ENCODE measurements at regions not wholly inside any gene's neighbourhood (a gene's known extent, or its start where the extent isn't known, plus 50 kb on each side); places are given as distances from the start of the nearest gene placed in this dataset.
"Not testable (repeated sequence)": the region's sequence is repeated elsewhere in the genome, so short reads cannot be mapped to it uniquely, and the experiment has no call there.

- TF ChIP-seq GATA1 (IDR thresholded peaks at IDR 0.05; ENCODE audit: low read depth, low read length): no peak
- TF ChIP-seq POLR2A (IDR thresholded peaks at IDR 0.05; ENCODE audit: low read length): no peak
- no peak for DNase-seq
Measured at GRCh38 chr7:84712374-84713121, 474.3 kb downstream of the SEMA3D start.

- DNase-seq: not testable (repeated sequence)
Measured at GRCh38 chr7:84710538-84710937, 476.3 kb downstream of the SEMA3D start.

DNA sequence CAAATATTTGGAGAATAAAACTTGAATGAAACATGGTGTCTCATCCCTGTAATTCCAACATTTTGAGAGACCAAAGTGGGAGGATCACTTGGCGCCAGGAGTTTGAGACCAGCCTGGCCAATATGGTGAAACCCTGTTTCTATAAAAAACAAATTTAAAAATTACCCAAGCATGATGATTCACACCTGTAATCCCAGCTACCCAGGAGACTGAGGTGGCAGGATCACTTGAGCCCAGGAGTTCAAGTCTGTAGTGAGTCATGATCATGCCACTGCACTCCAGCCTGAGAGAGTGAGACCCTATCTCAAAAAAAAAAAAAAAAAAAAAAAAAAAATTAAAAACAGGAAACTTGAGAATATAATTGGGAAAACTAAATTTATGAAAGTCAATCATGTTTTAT lies 481.1 kb downstream of the SEMA3D start:
- no peak for TF ChIP-seq GATA1 (IDR thresholded peaks at IDR 0.05; ENCODE audit: low read depth, low read length)
- no peak for TF ChIP-seq POLR2A (IDR thresholded peaks at IDR 0.05; ENCODE audit: low read length)
- no peak for DNase-seq

DNA sequence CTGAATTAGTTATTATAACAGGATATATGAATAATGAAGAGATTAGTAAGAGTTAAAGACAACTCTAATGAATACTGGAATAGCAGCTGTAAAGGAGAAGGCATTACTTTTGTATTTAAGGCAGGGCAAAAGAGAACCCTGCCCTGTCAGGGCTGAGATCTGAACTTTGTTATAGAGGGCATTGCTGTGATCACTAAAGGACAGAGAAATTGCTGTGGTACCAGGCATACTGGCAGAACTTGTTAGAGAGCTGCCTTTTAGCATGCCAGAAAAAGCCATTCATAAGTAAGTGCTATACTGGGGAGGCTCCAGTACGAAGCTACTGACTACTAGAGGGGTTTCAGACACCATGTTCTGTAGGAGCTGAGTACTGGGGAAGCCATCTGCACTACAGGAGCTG lies 481.8 kb downstream of the SEMA3D start:
- no peak for TF ChIP-seq GATA1 (IDR thresholded peaks at IDR 0.05; ENCODE audit: low read depth, low read length)
- TF ChIP-seq POLR2A (IDR thresholded peaks at IDR 0.05; ENCODE audit: low read length): no peak
- DNase-seq: no peak

DNA sequence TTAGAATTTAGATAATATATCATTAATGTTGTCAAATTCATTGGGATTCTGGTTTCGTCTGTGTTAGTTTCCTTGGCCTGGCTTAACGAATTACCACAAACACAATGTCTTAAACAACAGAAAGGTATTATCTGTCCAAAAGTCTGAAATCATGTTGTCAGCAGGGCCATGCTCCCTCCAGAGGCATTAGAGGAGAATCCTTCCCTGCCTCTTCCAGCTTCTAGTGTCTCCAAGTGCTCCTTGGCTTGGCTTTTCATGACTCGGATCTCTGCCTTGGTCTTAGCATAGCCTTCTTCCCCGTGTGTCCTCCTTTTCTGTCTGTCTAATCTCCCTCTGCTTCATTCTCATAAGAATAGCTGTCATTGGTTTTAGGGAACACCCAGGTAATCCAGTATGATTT lies 482.5 kb downstream of the SEMA3D start:
- DNase-seq: no peak
- no peak for TF ChIP-seq POLR2A (IDR thresholded peaks at IDR 0.05; ENCODE audit: low read length)
- TF ChIP-seq GATA1 (IDR thresholded peaks at IDR 0.05; ENCODE audit: low read depth, low read length): no peak

- no peak for DNase-seq
- TF ChIP-seq GATA1 (IDR thresholded peaks at IDR 0.05; ENCODE audit: low read depth, low read length) (no peak), POLR2A (IDR thresholded peaks at IDR 0.05; ENCODE audit: low read length) (no peak)
Measured at GRCh38 chr7:84701524-84702306, 485.1 kb downstream of the SEMA3D start.

DNA sequence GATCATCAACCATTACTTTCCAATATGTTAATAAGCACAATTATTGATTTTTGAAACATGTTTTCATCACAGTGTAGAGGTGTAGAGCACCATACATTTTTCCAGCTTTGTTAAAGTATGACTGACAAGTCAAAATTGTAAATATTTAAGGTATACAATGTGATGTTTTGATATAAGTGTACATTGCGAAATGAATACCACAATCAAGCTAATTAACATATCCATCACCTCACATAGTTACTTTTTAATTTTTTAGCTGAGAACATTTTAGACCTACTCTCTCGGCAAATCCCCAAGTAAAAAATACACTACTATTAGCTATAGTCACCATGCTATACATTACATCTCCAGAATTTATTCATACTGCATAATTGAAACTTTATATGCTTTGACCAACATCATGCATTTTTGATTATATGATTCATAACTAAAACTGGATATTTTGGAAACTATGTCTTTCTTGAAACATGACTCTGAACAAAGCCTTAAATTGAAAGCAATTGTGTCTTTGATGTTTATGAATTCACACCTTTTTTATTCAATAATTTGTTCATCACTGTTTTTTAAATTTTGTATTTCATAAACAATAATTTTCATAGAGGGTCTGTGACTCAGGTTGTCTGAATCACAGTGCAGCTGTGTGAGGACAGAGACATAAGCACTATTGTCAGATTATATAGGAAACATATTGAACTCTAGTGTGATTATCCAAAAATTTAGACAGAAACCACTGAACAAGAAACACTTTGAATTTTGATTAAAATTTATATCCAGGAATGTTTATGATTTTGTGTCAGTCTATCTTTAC lies 486.1 kb downstream of the SEMA3D start:
- no peak for DNase-seq
- TF ChIP-seq POLR2A (IDR thresholded peaks at IDR 0.05; ENCODE audit: low read length) (no peak), GATA1 (IDR thresholded peaks at IDR 0.05; ENCODE audit: low read depth, low read length) (no peak)

- DNase-seq: no peak
- no peak for TF ChIP-seq POLR2A (IDR thresholded peaks at IDR 0.05; ENCODE audit: low read length)
- TF ChIP-seq GATA1 (IDR thresholded peaks at IDR 0.05; ENCODE audit: low read depth, low read length): no peak
Measured at GRCh38 chr7:84697506-84697905, 489.4 kb downstream of the SEMA3D start.

DNA sequence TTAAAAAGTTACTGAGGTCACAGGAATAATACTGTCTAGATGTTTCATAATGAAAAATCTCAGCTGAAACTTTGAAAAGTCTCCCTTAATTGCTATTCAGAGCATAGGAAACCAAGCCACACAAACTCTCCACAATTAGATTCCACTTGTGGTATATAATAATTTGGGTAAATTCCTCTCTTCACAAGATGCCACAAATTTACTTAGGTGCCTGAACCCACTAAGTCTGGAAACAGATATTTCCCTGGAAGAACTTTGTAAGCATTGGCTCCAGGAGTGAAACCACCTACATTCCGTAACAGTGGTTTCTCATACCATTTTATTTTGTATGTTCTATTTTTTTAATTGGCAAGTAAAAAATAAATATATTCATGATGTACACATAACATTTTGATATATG lies 493.4 kb downstream of the SEMA3D start:
- TF ChIP-seq GATA1 (IDR thresholded peaks at IDR 0.05; ENCODE audit: low read depth, low read length) (no peak), POLR2A (IDR thresholded peaks at IDR 0.05; ENCODE audit: low read length) (no peak)
- DNase-seq: no peak

DNA sequence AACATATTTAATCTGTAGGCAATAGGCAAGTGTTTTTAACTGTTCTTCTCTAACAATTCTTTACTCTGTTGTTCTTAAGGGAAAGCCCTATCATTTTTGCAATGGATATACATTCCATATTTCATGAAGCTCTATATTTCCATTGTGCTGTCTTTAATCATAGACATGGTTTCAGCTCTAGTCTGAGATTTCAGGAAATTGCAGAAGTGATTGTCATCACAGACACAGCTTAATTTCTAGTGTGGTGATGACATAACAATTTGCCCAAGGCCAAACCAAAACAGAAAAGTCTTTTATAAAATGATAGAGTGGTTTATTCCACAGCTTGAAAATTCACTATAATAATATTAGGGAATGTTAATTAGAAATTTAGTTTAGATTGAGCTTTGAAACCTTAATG lies 494.1 kb upstream of the SEMA3A start:
- no peak for DNase-seq

DNA sequence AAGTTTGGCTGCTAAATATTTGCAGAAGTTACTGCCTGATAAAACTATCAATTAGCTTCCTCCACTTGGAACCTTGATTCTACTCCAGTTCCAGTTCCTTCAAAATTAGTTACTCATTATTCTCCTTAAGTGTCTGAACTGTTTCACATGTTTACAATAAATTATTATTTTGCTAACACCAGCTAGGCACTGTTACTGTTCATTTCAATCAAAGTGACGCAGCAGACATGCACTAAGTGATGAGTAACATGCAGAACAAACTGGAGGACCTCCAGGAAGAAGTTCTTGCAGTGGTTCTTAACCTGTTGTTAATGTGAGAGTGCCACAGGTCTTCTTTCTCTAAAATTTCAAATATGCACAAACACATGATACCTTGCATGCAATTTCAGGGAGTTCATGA lies 491.8 kb upstream of the SEMA3A start:
- DNase-seq: no peak
- TF ChIP-seq GATA1 (IDR thresholded peaks at IDR 0.05; ENCODE audit: low read depth, low read length) (no peak), POLR2A (IDR thresholded peaks at IDR 0.05; ENCODE audit: low read length) (no peak)

More for the DNA sequence above, 494.1 kb upstream of the SEMA3A start:
- TF ChIP-seq GATA1 (IDR thresholded peaks at IDR 0.05; ENCODE audit: low read depth, low read length) (no peak), POLR2A (IDR thresholded peaks at IDR 0.05; ENCODE audit: low read length) (no peak)

DNA sequence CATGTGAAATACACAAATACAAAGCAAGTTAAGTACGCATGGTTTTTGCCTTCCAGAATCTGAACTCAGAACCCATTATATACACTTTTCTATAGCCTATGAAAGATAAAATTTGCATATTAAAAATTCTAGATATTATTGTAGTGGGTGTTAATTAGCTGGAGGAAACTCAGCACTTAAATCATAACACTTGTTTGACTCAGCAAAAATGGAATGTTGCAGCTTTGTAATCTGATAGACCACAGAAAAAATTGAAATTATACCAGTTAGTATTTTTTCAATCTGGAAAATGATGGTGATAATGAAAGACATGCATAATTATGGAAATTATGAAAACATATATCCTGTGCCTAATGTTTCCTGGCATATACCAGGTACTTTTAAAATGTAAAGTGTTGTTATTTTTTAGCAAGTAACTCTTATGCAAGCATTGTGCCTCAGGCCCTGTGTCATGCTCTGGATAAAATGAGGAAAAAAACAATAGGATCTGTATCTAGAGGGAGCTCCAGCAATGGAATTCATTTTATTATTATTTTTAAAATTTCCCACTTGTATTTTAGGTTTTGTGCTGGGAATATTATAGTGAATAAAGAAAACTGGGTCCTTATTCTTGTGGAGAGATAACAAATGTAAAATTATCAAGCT lies 490.4 kb upstream of the SEMA3A start:
- no peak for DNase-seq
- TF ChIP-seq GATA1 (IDR thresholded peaks at IDR 0.05; ENCODE audit: low read depth, low read length) (no peak), POLR2A (IDR thresholded peaks at IDR 0.05; ENCODE audit: low read length) (no peak)

DNA sequence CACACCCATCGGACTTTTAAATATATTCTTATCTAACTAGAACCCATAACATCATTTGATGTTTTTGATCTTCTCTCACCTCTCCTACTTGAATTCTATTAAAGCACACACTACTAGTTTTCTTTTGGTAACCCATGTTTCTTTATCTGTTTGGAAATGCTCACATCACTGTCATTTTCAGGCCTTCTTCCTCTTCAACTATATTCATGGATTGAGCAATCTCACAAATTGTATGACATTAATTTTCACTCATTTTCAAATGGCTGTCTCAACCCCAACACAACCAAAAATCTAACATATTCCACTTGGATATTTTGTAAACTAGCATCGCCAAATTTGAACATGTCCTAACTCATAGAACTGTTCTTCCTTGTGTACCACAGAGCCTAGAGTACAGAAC lies 488.0 kb upstream of the SEMA3A start:
- TF ChIP-seq GATA1 (IDR thresholded peaks at IDR 0.05; ENCODE audit: low read depth, low read length) (no peak), POLR2A (IDR thresholded peaks at IDR 0.05; ENCODE audit: low read length) (no peak)
- no peak for DNase-seq

GRCh38 chr7:84678841-84679240 lies 484.3 kb upstream of the SEMA3A start:
- no peak for DNase-seq
- TF ChIP-seq POLR2A (IDR thresholded peaks at IDR 0.05; ENCODE audit: low read length) (no peak), GATA1 (IDR thresholded peaks at IDR 0.05; ENCODE audit: low read depth, low read length) (no peak)
